Mesothelial cell of epicardium (in vitro differentiated cells): ENCODE measurements at regions not wholly inside any gene's neighbourhood (a gene's known extent, or its start where the extent isn't known, plus 50 kb on each side); places are given as distances from the start of the nearest gene placed in this dataset.
"Not testable (repeated sequence)": the region's sequence is repeated elsewhere in the genome, so short reads cannot be mapped to it uniquely, and the experiment has no call there.

Experiments used
- DNase-seq, 2 experiments: peaks; one replicate each; pipeline ENCODE4 v3.0.0; 2021; ENCODE audit warnings: low spot score in 2 of 2; ENCODE audit not compliant: unreplicated experiment in 2 of 2
- H3K27ac Mint-ChIP-seq: 2 replicates; pipeline ENCODE4 v1.8.0; 2021; ENCODE audit warnings: mixed read lengths
- H3K27me3 Mint-ChIP-seq: 2 replicates; pipeline ENCODE4 v1.8.0; 2021; ENCODE audit warnings: low read depth, mixed read lengths
- H3K36me3 Mint-ChIP-seq: 2 replicates; pipeline ENCODE4 v1.8.0; 2021; ENCODE audit warnings: mixed read lengths
- H3K4me1 Mint-ChIP-seq: 2 replicates; pipeline ENCODE4 v1.8.0; 2021; ENCODE audit warnings: mixed read lengths
- H3K4me3 Mint-ChIP-seq: 2 replicates; pipeline ENCODE4 v1.8.0; 2021; ENCODE audit warnings: mild to moderate bottlenecking, moderate library complexity, mixed read lengths
- H3K9me3 Mint-ChIP-seq: 2 replicates; pipeline ENCODE4 v1.8.0; 2021; ENCODE audit warnings: mixed read lengths
- CTCF ChIP-seq: fragments of 200-600 bp; sonication (generic); IDR thresholded peaks from one replicate; pipeline ENCODE4 v1.5.0; 2021; ENCODE audit warnings: antibody characterized with exemption; ENCODE audit not compliant: unreplicated experiment

GRCh38 chrX:1841746-1842145 lies 226.9 kb downstream of the ASMT start:
- H3K27ac Mint-ChIP-seq, result no peak overlapping the region
- H3K4me3 Mint-ChIP-seq, result no peak overlapping the region
- H3K9me3 Mint-ChIP-seq, result peaks cover 13% of the 10 kb centered on the region
- no peaks in the 10 kb centered on the region for H3K27me3 Mint-ChIP-seq
- no peaks in the 10 kb centered on the region for H3K4me1 Mint-ChIP-seq
- no peaks in the 10 kb centered on the region for H3K36me3 Mint-ChIP-seq
- no peak for DNase-seq
- TF ChIP-seq CTCF, result no peak

- not testable (repeated sequence) for H3K9me3 Mint-ChIP-seq
Observed at GRCh38 chrX:1847000-1847399, 232.1 kb downstream of the ASMT start.

GRCh38 chrX:1847790-1848189 lies 232.9 kb downstream of the ASMT start:
- H3K36me3 Mint-ChIP-seq, H3K27ac Mint-ChIP-seq, H3K4me3 Mint-ChIP-seq, DNase-seq, H3K4me1 Mint-ChIP-seq, H3K27me3 Mint-ChIP-seq, H3K9me3 Mint-ChIP-seq: not testable (repeated sequence)

More at GRCh38 chrX:1847000-1847399, 232.1 kb downstream of the ASMT start:
- H3K4me3 Mint-ChIP-seq, H3K27ac Mint-ChIP-seq, H3K4me1 Mint-ChIP-seq, DNase-seq, H3K27me3 Mint-ChIP-seq, H3K36me3 Mint-ChIP-seq: not testable (repeated sequence)

- Mint-ChIP-seq H3K27me3 (no peaks in the 10 kb centered on the region), H3K27ac (no peak overlapping the region), H3K36me3 (no peaks in the 10 kb centered on the region), H3K4me3 (no peak overlapping the region), H3K4me1 (no peaks in the 10 kb centered on the region), H3K9me3 (peaks cover 12% of the 10 kb centered on the region)
- TF ChIP-seq CTCF, result no peak
- no peak for DNase-seq
Observed at GRCh38 chrX:1851527-1851926, 236.7 kb downstream of the ASMT start.

- H3K27me3 Mint-ChIP-seq, result no peaks in the 10 kb centered on the region
- no peaks in the 10 kb centered on the region for H3K36me3 Mint-ChIP-seq
- DNase-seq, result no peak
- no peak overlapping the region for H3K4me3 Mint-ChIP-seq
- H3K27ac Mint-ChIP-seq, result no peak overlapping the region
- no peak for TF ChIP-seq CTCF
- H3K9me3 Mint-ChIP-seq, result peaks cover 12% of the 10 kb centered on the region
- no peaks in the 10 kb centered on the region for H3K4me1 Mint-ChIP-seq
Observed at GRCh38 chrX:1852082-1852481, 237.2 kb downstream of the ASMT start.

GRCh38 chrX:1853447-1853846 lies 238.6 kb downstream of the ASMT start:
- Mint-ChIP-seq H3K9me3 (peaks cover 12% of the 10 kb centered on the region), H3K27me3 (no peaks in the 10 kb centered on the region), H3K4me1 (no peaks in the 10 kb centered on the region), H3K27ac (no peak overlapping the region), H3K4me3 (no peak overlapping the region), H3K36me3 (no peaks in the 10 kb centered on the region)
- DNase-seq, result no peak
- TF ChIP-seq CTCF, result no peak

GRCh38 chrX:1853916-1854315 lies 239.1 kb downstream of the ASMT start:
- no peaks in the 10 kb centered on the region for H3K36me3 Mint-ChIP-seq

GRCh38 chrX:1854861-1855260 lies 240.0 kb downstream of the ASMT start:
- peaks cover 12% of the 10 kb centered on the region for H3K9me3 Mint-ChIP-seq
- not testable (repeated sequence) for H3K27ac Mint-ChIP-seq, H3K4me3 Mint-ChIP-seq, H3K4me1 Mint-ChIP-seq, DNase-seq, H3K27me3 Mint-ChIP-seq, H3K36me3 Mint-ChIP-seq

More at GRCh38 chrX:1853916-1854315, 239.1 kb downstream of the ASMT start:
- Mint-ChIP-seq H3K27ac (no peak overlapping the region), H3K9me3 (peaks cover 12% of the 10 kb centered on the region), H3K4me1 (no peaks in the 10 kb centered on the region), H3K27me3 (no peaks in the 10 kb centered on the region), H3K4me3 (no peak overlapping the region)
- no peak for DNase-seq
- no peak for TF ChIP-seq CTCF

- not testable (repeated sequence) for H3K36me3 Mint-ChIP-seq, H3K4me3 Mint-ChIP-seq, H3K9me3 Mint-ChIP-seq
Observed at GRCh38 chrX:1859266-1859665, 244.4 kb downstream of the ASMT start.

More at GRCh38 chrX:1859266-1859665, 244.4 kb downstream of the ASMT start:
- not testable (repeated sequence) for H3K27ac Mint-ChIP-seq, H3K27me3 Mint-ChIP-seq, DNase-seq, H3K4me1 Mint-ChIP-seq
